C4-2B (cell line): ENCODE measurements at regions not wholly inside any gene's neighbourhood (a gene's known extent, or its start where the extent isn't known, plus 50 kb on each side); places are given as distances from the start of the nearest gene placed in this dataset.

Experiments
- H3K27ac ChIP-seq: fragments of 450-650 bp; 2 replicates; pipeline ENCODE4 v1.5.1; 2017
- CTCF ChIP-seq: fragments of 450-650 bp; conservative IDR thresholded peaks from 2 replicates; pipeline ENCODE4 v1.5.1; 2017; ENCODE audit warnings: mild to moderate bottlenecking
- ZFX ChIP-seq: fragments of 450-650 bp; IDR thresholded peaks from 2 replicates; pipeline ENCODE4 v1.6.1; 2017

GRCh38 chr4:187449702-187450101, 545.9 kb upstream of the ZFP42 start:
- no peak for TF ChIP-seq CTCF
- TF ChIP-seq ZFX = no peak

GRCh38 chr4:187451776-187452175, 543.8 kb upstream of the ZFP42 start:
- TF ChIP-seq CTCF = no peak
- no peak for TF ChIP-seq ZFX
- H3K27ac ChIP-seq = no peak overlapping the region

More at GRCh38 chr4:187449702-187450101, 545.9 kb upstream of the ZFP42 start:
- no peak overlapping the region for H3K27ac ChIP-seq

GRCh38 chr4:187460016-187460415, 535.6 kb upstream of the ZFP42 start:
- TF ChIP-seq CTCF (no peak), ZFX (no peak)
- H3K27ac ChIP-seq = no peak overlapping the region

- TF ChIP-seq ZFX (no peak), CTCF (no peak)
- no peak overlapping the region for H3K27ac ChIP-seq
These were observed 531.0 kb upstream of the ZFP42 start for GRCh38 chr4:187464573-187464972.

GRCh38 chr4:187467224-187467623, 528.3 kb upstream of the ZFP42 start:
- TF ChIP-seq CTCF = no peak
- TF ChIP-seq ZFX = no peak
- no peak overlapping the region for H3K27ac ChIP-seq

GRCh38 chr4:187469627-187470026, 525.9 kb upstream of the ZFP42 start:
- no peak overlapping the region for H3K27ac ChIP-seq
- TF ChIP-seq CTCF = no peak
- no peak for TF ChIP-seq ZFX

GRCh38 chr4:187470061-187470460, 525.5 kb upstream of the ZFP42 start:
- TF ChIP-seq ZFX (no peak), CTCF (no peak)
- H3K27ac ChIP-seq = no peak overlapping the region
